VCaP (cell line): ENCODE measurements at regions not wholly inside any gene's neighbourhood (a gene's known extent, or its start where the extent isn't known, plus 50 kb on each side); places are given as distances from the start of the nearest gene placed in this dataset.

Experiments
- H3K27ac ChIP-seq: fragments of 450-650 bp; 2 replicates; pipeline ENCODE4 v1.5.1; 2017
- TF ChIP-seq, protein P1 (sequence below): fragments of 450-650 bp; conservative IDR thresholded peaks from 2 replicates; pipeline ENCODE4 v1.5.1; 2017; ENCODE audit warnings: mild to moderate bottlenecking, moderate library complexity

DNA sequence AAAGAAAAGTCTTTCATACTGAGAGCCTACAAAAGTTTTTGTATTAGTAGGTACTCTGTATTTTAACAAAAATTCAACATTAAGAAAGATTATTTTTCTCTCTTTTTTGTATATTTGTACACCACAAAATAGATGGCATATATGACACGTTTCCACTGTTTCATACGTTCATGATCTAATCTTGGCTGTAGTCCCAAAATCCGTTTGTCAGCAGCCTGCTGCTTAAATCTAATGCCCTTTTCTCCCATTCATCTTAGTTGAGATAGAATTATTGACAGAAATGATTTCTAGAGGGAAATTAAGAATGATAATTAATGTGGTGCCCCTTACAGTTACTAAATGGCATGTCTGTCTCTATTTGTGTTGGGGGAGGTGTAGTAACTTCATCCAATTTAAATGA, 140.7 kb upstream of the NOVA1 start:
- no peak overlapping the region for H3K27ac ChIP-seq
- TF ChIP-seq, protein P1, sequence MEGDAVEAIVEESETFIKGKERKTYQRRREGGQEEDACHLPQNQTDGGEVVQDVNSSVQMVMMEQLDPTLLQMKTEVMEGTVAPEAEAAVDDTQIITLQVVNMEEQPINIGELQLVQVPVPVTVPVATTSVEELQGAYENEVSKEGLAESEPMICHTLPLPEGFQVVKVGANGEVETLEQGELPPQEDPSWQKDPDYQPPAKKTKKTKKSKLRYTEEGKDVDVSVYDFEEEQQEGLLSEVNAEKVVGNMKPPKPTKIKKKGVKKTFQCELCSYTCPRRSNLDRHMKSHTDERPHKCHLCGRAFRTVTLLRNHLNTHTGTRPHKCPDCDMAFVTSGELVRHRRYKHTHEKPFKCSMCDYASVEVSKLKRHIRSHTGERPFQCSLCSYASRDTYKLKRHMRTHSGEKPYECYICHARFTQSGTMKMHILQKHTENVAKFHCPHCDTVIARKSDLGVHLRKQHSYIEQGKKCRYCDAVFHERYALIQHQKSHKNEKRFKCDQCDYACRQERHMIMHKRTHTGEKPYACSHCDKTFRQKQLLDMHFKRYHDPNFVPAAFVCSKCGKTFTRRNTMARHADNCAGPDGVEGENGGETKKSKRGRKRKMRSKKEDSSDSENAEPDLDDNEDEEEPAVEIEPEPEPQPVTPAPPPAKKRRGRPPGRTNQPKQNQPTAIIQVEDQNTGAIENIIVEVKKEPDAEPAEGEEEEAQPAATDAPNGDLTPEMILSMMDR = no peak

DNA sequence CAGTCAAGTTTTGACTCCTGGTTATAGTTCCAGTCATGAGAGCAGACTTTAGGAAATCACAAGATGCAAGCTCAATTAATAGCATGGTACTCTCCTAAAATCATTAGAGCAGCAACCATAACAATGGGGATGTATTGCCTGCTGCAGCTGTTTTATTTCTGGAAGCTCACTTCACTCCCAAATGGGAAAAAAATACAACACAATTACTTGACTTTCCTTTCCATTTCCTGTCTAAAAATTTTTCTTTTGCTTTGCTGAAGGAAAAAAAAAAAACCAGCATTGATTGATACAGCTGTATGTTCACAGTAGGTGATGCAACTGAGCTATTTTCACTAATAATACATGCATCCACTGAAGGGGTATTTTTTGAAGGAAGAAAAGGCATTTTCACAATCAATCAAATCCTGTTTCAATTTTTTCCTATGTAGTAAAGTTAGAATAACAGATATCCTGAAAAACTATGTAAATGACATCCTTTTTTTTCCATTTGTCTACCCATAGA, 143.9 kb upstream of the NOVA1 start:
- TF ChIP-seq, protein P1 = no peak
- no peak overlapping the region for H3K27ac ChIP-seq

DNA sequence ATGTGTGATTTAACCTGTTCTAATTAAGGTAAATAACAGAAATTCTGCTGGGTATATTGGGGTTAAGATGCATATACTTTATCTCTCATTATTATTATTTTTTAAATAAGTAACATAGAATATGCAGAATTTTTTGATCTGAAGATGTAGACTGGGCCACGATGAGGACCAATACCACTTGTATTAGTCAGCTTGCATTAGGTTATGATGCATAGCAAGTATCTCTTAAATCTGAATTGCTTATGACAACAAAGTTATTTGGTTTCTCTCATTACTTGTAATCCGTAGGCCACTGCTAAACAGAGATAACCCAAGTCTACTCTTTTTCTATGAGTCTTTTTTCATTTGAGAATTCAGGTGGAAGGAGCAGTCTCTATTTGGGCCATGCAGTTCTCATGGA, 145.5 kb upstream of the NOVA1 start:
- TF ChIP-seq, protein P1 = no peak
- H3K27ac ChIP-seq = no peak overlapping the region

DNA sequence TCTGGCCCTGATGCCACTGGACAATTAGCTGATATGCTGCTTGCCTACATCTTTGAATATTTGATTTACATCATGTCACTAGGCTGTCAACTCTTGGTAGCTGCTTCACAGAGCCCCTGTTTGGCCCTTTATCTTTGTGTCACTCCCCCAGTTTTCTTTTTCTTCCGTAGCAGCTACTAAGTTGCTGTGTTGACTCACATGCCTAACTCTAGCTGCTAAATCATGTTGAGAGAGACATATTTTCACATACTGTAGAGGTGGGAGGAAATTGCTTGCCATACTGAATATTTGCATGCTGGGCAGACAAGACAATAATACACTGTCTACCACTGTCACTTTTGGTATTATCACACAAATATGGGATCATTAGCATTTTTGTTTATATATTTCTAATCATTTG, 147.1 kb upstream of the NOVA1 start:
- H3K27ac ChIP-seq = no peak overlapping the region

DNA sequence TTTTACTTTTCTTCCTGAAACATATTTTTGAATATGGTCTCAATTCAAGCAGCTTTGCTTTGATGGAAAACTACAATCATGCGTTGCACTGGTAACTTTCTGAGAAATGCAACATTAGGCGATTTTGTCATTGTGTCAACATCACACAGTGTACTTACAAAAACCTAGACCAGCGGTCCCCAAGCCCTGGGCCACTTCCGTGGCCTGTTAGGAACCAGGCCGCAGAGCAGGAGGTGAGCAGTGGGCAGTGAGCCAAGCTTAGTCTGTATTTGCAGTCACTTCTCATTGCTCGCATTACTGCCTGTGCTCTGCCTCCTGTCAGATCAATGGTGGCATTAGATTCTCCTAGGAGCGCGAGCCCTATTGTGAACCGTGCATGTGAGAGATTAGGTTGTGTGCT, 163.7 kb upstream of the NOVA1 start:
- TF ChIP-seq, protein P1 = no peak
- no peak overlapping the region for H3K27ac ChIP-seq

More for the DNA sequence above, 147.1 kb upstream of the NOVA1 start:
- TF ChIP-seq, protein P1 = no peak

DNA sequence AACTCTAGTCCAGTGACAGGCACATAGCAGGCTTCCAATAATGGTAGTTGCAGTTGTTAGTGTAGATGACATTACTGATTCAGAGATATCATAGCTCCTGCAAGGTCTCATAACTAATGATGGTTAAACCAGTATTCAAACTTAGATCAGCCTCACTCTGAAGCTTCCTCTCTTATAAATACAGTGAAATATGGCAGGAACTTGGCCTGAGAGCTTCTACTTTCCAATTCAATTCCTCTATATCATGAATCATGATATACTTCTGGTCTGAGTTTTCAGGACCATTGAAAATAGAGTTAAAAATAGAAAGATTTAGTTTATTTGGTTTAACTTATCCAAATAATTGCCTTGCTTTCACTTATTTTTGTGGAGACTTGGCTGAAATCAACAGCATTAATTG, 167.5 kb upstream of the NOVA1 start:
- TF ChIP-seq, protein P1 = no peak

DNA sequence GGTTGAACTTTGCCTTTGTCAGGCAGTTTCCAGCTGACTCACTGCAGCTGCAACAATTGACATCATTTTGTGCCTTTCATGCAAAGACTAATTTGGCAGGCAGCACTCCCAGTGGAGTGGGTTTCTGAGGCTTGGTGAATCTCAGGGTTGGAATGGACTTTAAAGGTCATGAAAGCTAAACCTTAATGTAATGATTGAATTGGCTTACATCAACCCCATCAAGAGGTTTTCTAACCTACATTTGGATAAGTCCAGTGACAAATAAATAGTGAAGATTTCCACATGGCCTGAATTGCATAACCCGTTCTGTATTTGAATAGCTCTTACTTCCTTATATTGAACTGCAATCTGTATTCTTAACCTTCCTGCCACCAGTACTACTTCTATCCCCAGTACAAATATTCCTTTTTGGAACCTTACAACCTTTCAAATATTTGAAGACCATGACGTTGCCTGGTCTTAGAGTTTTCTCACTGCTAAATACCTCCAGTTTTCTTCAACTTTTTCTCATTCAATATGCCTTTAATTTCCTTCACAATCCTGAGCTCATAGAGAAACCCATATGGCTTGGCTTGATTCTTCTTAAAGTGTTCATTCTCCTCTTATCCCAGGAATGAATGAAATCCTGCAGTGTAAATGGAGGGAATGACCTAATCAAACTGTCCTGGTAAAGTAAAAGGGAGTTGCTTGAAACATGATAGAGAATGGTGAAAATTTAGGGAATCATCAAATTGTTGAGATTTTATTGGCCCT, 168.1 kb upstream of the NOVA1 start:
- no peak overlapping the region for H3K27ac ChIP-seq
- TF ChIP-seq, protein P1 = no peak

More for the DNA sequence above, 167.5 kb upstream of the NOVA1 start:
- no peak overlapping the region for H3K27ac ChIP-seq
